ENCODE measurements at regions not wholly inside any gene's neighbourhood (a gene's known extent, or its start where the extent isn't known, plus 50 kb on each side); places are given as distances from the start of the nearest gene placed in this dataset.

GRCh38 chr21:33978585-33978984 lies 63.0 kb upstream of the ATP5PO start:
- WGBS, 3 donors, result 88 to 97% (median 94%) methylated on average over 4 of the region's 4 CpGs
- intact Hi-C loops (cut with DNase I), result no loop called here

GRCh38 chr21:33977721-33978369 lies 62.2 kb upstream of the ATP5PO start:
- no peaks in the 10 kb centered on the region for H3K27me3 ChIP-seq
- H3K9me3 ChIP-seq, result no peaks in the 10 kb centered on the region
- H3K4me3 ChIP-seq, result no peak overlapping the region
- TF ChIP-seq POLR2A (IDR thresholded peaks at IDR 0.05) (no peak), EP300 (IDR thresholded peaks at IDR 0.05) (no peak), CTCF (IDR thresholded peaks at IDR 0.05) (no peak)
- 67 to 74% (median 71%) methylated on average over 12 of the region's 12 CpGs for WGBS, 3 donors
- no peak for DNase-seq
- no peak overlapping the region for H3K27ac ChIP-seq
- intact Hi-C loops (cut with DNase I), result no loop called here
- H3K4me1 ChIP-seq (ENCODE audit: insufficient read depth), result no peaks in the 10 kb centered on the region
- no peaks in the 10 kb centered on the region for H3K36me3 ChIP-seq

More at GRCh38 chr21:33978585-33978984, 63.0 kb upstream of the ATP5PO start:
- no peak for DNase-seq
- no peaks in the 10 kb centered on the region for H3K27me3 ChIP-seq
- TF ChIP-seq EP300 (IDR thresholded peaks at IDR 0.05) (no peak), CTCF (IDR thresholded peaks at IDR 0.05) (no peak), POLR2A (IDR thresholded peaks at IDR 0.05) (no peak)
- H3K9me3 ChIP-seq, result no peaks in the 10 kb centered on the region
- H3K36me3 ChIP-seq, result no peaks in the 10 kb centered on the region
- H3K4me3 ChIP-seq, result no peak overlapping the region
- H3K27ac ChIP-seq, result no peak overlapping the region
- H3K4me1 ChIP-seq (ENCODE audit: insufficient read depth), result no peaks in the 10 kb centered on the region

DNA sequence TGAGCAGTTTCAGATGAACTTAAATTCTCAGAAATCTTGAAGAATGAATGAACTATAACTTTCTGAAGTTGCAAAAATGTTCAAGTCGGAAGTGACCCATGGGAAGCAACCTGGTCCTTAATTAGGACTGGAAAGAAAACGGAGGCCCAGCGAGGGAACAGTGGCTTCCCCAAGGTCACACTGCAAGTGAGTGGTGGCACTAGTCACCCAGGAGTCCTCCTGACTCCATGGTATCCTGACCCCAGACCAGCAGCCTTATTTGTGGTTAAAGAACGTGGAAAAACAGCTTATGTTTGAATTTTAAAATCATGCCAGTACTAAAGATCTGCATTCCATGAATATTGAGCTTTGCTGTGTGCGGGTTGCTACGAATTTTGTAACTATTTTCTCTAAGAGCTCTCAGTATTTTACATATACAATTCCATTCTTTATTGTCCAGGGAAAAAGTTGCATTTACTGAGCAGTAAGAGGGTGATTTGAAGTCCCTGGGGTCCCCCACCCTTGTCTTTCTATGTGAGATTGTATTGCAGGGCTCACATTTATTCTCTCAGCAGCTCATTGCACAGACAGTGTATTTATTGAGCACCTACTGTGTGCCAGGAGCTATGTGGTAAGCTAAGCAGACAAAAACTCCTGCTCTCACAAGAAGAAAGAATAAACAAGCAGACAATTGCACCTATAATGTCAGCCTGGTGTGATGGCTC lies 61.6 kb upstream of the ATP5PO start:
- H3K36me3 ChIP-seq, result no peaks in the 10 kb centered on the region
- no peak overlapping the region for H3K4me3 ChIP-seq
- no peaks in the 10 kb centered on the region for H3K4me1 ChIP-seq (ENCODE audit: insufficient read depth)
- no peak for TF ChIP-seq EP300 (IDR thresholded peaks at IDR 0.05)
- 49 to 55% (median 52%) methylated on average over 6 of the region's 6 CpGs for WGBS, 3 donors
- H3K9me3 ChIP-seq, result no peaks in the 10 kb centered on the region
- DNase-seq, result no peak
- H3K27me3 ChIP-seq, result no peaks in the 10 kb centered on the region
- no peak overlapping the region for H3K27ac ChIP-seq
- intact Hi-C loops (cut with DNase I), result no loop called here

DNA sequence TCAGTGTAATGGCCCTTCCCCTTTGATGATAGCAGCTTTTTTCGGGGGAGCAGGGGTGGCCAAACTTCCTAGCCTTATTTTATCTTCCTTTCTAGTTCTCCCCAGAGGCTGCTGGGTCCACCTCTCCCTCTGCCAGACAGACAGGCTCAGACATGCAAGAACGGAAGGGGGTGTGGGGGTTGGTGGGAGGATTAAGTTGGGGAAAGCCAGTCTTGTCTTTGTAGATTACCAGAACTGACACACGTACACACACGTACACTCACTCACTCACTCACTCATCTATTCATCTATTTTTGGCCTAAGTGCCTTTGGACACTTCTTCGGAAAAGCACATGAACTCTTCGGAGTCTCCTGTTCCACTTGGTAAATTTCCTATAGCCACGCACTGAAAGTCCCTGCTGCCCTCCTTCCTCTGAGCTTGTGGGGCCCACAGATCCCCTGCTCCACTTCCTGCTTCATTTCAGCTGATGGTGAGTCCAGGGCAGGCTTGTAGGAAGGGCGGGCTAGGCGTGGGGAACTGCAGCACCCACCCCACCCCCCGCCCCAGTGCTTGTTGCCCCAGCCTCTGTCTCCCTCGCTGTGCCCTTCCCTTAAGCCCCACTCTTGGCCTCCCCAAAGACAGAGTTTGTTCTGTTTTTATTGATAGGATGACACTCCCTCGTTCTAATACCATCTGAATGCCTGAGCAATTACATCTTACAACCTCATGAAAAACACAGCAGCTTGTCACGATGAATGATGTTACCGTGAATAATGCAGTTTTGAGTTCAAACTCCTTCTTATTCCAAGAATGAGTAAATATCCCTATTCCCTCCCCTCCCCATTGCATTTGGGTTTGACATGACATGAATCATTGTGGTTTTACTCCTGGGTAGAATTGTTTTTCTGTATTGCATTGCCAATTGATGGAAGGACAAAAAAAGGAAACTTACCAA lies 60.7 kb upstream of the ATP5PO start:
- Histone ChIP-seq H3K36me3 (no peaks in the 10 kb centered on the region), H3K4me1 (ENCODE audit: insufficient read depth) (no peaks in the 10 kb centered on the region), H3K27me3 (no peaks in the 10 kb centered on the region), H3K27ac (no peak overlapping the region), H3K4me3 (no peak overlapping the region), H3K9me3 (no peaks in the 10 kb centered on the region)
- intact Hi-C loops (cut with DNase I), result no loop called here
- no peak for DNase-seq
- no peak for TF ChIP-seq POLR2A (IDR thresholded peaks at IDR 0.05)
- no peak for TF ChIP-seq CTCF (IDR thresholded peaks at IDR 0.05)
- no peak for TF ChIP-seq EP300 (IDR thresholded peaks at IDR 0.05)
- 43 to 59% (median 52%) methylated on average over 14 of the region's 14 CpGs for WGBS, 3 donors
